ENCODE measurements at regions not wholly inside any gene's neighbourhood (a gene's known extent, or its start where the extent isn't known, plus 50 kb on each side); places are given as distances from the start of the nearest gene placed in this dataset.

DNA sequence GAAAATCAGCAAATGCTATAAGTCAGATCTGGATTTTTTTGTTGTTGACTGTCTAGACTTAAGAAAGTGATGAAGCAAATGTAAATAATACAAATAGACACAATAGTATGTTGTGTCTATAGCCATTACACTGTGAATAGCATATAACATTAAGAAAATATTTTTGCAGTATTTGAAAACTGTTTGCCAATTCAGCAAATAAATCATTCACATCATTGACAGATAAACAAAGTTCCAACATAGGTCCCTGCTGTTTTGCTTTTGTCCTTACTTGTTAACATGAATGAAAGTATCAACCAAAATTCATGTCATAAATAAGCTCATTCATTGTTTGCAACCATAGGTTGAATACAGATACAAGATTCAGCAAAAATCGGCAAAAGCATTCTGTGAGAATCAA lies 200.5 kb downstream of the KIF20B start:
- Histone ChIP-seq H3K4me2 (ENCODE audit: low read length) (no peak overlapping the region), H3K27me3 (ENCODE audit: control insufficient read depth, insufficient read depth, low read length) (no peaks in the 10 kb centered on the region), H3K79me2 (no peaks in the 10 kb centered on the region), H3K9me3 (ENCODE audit: control insufficient read depth, low read length) (no peaks in the 10 kb centered on the region), H3K4me1 (no peaks in the 10 kb centered on the region), H2AFZ (no peak overlapping the region), H3K36me3 (ENCODE audit: control insufficient read depth, insufficient read depth, low read length) (no peaks in the 10 kb centered on the region), H3K27ac (no peak overlapping the region), H3K9ac (no peak overlapping the region), H3K4me3 (ENCODE audit: low read depth, low read length) (no peak overlapping the region)
- TF ChIP-seq, protein P1, sequence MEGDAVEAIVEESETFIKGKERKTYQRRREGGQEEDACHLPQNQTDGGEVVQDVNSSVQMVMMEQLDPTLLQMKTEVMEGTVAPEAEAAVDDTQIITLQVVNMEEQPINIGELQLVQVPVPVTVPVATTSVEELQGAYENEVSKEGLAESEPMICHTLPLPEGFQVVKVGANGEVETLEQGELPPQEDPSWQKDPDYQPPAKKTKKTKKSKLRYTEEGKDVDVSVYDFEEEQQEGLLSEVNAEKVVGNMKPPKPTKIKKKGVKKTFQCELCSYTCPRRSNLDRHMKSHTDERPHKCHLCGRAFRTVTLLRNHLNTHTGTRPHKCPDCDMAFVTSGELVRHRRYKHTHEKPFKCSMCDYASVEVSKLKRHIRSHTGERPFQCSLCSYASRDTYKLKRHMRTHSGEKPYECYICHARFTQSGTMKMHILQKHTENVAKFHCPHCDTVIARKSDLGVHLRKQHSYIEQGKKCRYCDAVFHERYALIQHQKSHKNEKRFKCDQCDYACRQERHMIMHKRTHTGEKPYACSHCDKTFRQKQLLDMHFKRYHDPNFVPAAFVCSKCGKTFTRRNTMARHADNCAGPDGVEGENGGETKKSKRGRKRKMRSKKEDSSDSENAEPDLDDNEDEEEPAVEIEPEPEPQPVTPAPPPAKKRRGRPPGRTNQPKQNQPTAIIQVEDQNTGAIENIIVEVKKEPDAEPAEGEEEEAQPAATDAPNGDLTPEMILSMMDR (IDR thresholded peaks at IDR 0.05) = no peak

DNA sequence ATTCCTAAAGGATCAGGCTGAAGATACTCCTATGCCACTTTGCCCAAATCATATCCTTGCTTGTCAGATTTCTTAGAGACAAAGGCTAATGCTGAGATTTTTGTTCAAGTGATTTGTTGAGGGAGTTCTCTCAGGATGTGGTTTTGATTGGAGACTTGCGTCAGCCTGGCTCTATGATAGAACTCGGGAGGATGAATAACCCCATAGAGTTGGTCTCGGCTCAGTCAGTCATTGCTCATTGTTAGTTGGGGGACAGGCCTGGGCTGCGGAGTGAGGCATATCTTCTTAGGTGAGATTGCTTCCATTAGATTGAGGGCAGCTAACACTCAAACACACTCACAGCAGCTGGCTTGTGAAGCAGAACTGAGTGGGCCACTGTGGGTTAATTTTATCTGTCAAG lies 203.4 kb downstream of the KIF20B start:
- TF ChIP-seq, protein P1 (IDR thresholded peaks at IDR 0.05) = no peak
- no peak overlapping the region for H3K27ac ChIP-seq
- H3K4me1 ChIP-seq = no peaks in the 10 kb centered on the region
- H3K36me3 ChIP-seq (ENCODE audit: control insufficient read depth, insufficient read depth, low read length) = no peaks in the 10 kb centered on the region
- no peak overlapping the region for H3K4me2 ChIP-seq (ENCODE audit: low read length)
- H3K9ac ChIP-seq = no peak overlapping the region
- no peaks in the 10 kb centered on the region for H3K79me2 ChIP-seq
- no peaks in the 10 kb centered on the region for H3K9me3 ChIP-seq (ENCODE audit: control insufficient read depth, low read length)
- no peaks in the 10 kb centered on the region for H3K27me3 ChIP-seq (ENCODE audit: control insufficient read depth, insufficient read depth, low read length)
- H3K4me3 ChIP-seq (ENCODE audit: low read depth, low read length) = no peak overlapping the region
- no peak overlapping the region for H2AFZ ChIP-seq

DNA sequence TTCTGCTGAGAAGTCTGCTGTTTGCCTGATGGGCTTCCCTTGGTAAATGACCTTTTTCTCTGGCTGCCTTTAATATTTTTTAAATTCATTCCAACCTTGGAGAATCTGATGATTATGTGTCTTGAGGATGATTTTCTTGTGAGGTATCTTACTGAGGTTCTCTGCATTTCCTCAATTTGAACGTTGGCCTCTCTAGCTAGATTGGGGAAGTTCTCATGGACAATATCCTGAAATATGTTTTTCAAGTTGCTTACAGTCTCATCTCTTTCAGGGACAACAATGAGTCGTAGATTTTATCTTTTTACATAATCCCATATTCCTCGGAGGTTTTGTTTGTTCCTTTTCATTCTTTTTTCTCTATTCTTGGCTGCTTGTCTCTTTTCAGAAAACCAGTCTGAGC lies 208.4 kb downstream of the KIF20B start:
- Histone ChIP-seq H3K9me3 (ENCODE audit: control insufficient read depth, low read length) (no peaks in the 10 kb centered on the region), H3K4me3 (ENCODE audit: low read depth, low read length) (no peak overlapping the region), H3K36me3 (ENCODE audit: control insufficient read depth, insufficient read depth, low read length) (no peaks in the 10 kb centered on the region), H3K79me2 (no peaks in the 10 kb centered on the region), H3K4me1 (no peaks in the 10 kb centered on the region), H3K9ac (no peak overlapping the region), H3K27ac (no peak overlapping the region), H3K4me2 (ENCODE audit: low read length) (no peak overlapping the region), H2AFZ (no peak overlapping the region), H3K27me3 (ENCODE audit: control insufficient read depth, insufficient read depth, low read length) (no peaks in the 10 kb centered on the region)
- TF ChIP-seq, protein P1 (IDR thresholded peaks at IDR 0.05) = no peak

DNA sequence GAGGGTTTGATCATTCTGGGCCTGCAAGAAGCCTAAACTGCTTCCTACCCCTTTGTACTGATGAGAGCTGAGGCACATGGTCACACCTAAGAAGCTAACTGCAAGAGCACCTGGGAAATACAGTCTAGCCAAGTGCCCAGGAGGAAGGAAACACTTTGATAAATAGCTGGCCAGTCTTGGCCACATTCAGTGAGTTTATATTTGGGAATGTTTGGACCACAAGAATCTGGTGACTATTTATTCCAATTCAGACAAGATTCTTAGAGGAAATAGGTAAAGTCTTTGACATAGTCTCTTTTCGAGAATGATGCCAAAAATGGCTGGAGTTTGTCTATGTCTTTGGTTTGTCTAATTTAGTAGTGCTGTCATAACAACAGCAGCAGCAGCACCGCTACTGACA lies 213.6 kb downstream of the KIF20B start:
- TF ChIP-seq, protein P1 (IDR thresholded peaks at IDR 0.05) = no peak
- Histone ChIP-seq H3K4me2 (ENCODE audit: low read length) (no peak overlapping the region), H3K9me3 (ENCODE audit: control insufficient read depth, low read length) (no peaks in the 10 kb centered on the region), H3K36me3 (ENCODE audit: control insufficient read depth, insufficient read depth, low read length) (no peaks in the 10 kb centered on the region), H3K9ac (no peak overlapping the region), H3K79me2 (no peaks in the 10 kb centered on the region), H3K4me3 (ENCODE audit: low read depth, low read length) (no peak overlapping the region), H3K4me1 (no peaks in the 10 kb centered on the region), H3K27me3 (ENCODE audit: control insufficient read depth, insufficient read depth, low read length) (no peaks in the 10 kb centered on the region), H2AFZ (no peak overlapping the region), H3K27ac (no peak overlapping the region)

DNA sequence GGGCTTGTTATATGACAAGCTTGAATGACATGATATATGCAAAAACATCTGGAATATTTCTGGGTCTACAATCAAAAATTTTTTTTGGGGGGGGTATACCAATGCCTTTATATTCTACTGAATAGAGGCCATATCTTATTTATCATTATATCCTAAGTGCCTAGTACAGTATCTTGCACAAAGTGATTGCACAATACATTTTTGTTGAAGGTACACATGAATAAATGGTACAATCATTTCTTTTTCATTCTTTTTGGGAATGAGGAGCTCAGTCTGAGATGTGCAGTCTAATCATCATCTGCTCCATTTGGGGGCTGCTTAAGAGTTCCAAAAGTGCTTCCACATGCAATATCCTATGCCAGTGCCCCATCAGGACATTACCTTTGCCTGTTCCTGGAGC lies 214.6 kb downstream of the KIF20B start:
- Histone ChIP-seq H3K9me3 (ENCODE audit: control insufficient read depth, low read length) (no peaks in the 10 kb centered on the region), H3K4me1 (no peaks in the 10 kb centered on the region), H3K27me3 (ENCODE audit: control insufficient read depth, insufficient read depth, low read length) (no peaks in the 10 kb centered on the region), H3K4me3 (ENCODE audit: low read depth, low read length) (no peak overlapping the region), H3K9ac (no peak overlapping the region), H2AFZ (no peak overlapping the region), H3K27ac (no peak overlapping the region), H3K79me2 (no peaks in the 10 kb centered on the region), H3K36me3 (ENCODE audit: control insufficient read depth, insufficient read depth, low read length) (no peaks in the 10 kb centered on the region), H3K4me2 (ENCODE audit: low read length) (no peak overlapping the region)
- TF ChIP-seq, protein P1 (IDR thresholded peaks at IDR 0.05) = no peak

All from parathyroid adenoma (tissue), 2 donors.